GM19395 (cell line): ENCODE measurements at regions not wholly inside any gene's neighbourhood (a gene's known extent, or its start where the extent isn't known, plus 50 kb on each side); places are given as distances from the start of the nearest gene placed in this dataset.
"Not testable (repeated sequence)": the region's sequence is repeated elsewhere in the genome, so short reads cannot be mapped to it uniquely, and the experiment has no call there.

ENCODE experiments used
- ATAC-seq: cut with Tn5 transposase; IDR thresholded peaks from one replicate; pipeline ENCODE4 v1.9.1; 2021; ENCODE audit warnings: mild to moderate bottlenecking, moderate library complexity; ENCODE audit not compliant: unreplicated experiment

DNA sequence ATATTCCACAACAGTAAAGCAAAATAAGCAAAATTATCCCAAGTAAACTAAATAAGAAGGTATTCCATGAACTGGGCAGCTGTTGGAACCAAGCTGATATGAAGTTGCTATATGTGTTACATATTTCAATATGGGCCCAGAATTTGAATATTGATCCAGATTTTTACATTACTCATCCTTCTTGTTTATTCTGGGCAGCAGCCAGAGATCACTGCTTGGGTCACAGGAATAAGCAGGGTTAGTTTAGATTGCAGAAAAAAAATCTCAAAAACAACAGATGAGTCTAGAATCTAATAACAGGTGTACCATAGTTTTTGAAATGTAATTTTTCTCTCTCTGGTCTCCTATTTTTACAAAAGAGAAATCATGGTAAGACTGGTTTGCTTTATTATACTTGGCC lies 171.5 kb upstream of the NAMPT start:
- ATAC-seq, result no peak

DNA sequence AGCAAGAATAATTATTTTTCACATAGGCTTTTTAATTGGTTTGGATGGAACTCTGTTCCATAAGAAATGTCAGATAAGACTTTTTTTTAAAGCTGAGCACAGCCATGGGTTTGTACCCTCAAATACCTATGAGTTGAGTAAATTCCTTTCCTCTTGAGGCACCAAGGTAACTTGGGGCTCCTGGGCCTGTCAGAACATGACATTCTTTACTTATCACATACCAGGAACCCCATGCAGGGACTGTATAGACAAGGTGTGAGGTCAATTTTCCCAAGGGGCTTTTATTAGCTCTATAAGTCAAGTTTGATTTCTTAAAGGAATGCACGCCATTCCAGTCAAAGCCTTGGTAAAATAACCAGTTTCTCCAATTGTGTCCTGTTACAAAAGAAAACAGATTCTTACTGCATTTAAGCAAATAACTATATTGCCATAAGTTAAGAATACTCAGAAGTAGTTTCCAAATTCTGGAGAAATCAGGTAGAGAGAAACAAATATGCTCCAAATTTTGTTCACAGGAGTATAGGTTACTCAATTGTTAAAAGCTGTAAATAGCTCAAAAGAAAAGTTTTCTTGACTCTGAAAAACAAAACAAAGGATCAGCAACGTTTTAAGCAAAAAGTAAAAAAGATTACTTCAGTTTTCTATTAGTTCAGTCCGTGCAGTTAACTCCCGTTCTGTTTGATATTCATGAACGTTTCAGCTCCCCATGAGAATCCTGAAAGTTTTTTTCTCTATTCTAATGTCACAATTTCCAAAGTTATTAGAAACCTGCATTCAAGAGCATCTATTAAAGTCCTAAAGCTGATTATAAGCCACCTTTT lies 167.5 kb upstream of the NAMPT start:
- no peak for ATAC-seq

- ATAC-seq, result no peak
Measured at GRCh38 chr7:106451171-106451570, 166.4 kb upstream of the NAMPT start.

DNA sequence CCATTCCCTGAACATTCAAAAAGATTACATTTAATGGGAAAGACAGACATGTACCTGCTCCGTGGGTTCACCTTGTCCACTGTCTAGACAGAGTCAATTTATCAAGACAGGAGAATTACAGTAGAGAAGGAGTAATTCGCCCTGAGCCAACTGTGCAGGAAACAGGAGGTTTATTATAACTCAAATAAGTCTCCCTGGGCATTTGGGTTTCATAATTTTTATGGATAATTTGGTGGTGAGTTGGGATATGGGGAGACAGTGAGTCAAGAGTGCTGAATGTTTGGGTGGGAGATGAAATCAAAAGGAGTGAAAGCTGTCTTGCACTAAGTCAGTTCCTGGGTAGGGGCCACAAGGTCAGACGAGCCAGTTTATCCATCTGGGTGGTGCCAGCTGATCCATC lies 165.9 kb upstream of the NAMPT start:
- ATAC-seq, result no peak

- ATAC-seq, result no peak
Measured at GRCh38 chr7:106448992-106449859, 164.4 kb upstream of the NAMPT start.

DNA sequence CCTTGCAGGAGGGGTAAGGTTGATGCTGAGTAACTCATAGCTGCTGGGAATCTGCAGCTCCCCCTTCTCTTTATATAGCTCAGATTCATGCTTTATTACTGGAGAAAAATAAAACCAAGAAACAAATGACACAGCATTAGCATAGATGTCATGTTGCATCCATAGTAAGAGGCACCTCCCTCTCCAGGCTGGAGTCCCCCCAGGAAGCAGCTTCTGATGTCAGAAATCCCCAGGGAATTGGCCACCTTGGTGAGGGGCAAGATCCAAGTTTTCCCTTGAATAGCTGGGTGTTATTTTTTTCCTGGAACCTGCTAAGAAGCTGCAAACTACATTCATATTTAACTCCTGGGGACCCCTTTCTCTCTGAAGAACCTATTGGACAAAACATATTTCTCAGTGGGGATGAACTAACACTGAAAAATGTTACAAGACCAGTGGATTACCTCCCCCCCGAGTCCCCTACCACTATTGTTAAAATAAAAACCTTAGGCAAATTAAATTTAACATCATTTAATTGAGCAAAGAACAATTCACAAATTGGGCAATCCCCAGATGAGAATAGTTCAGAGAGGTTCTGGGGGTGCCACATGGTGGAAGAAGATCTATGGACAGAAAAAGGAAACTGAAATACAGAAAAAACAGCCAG lies 163.7 kb upstream of the NAMPT start:
- ATAC-seq, result no peak

DNA sequence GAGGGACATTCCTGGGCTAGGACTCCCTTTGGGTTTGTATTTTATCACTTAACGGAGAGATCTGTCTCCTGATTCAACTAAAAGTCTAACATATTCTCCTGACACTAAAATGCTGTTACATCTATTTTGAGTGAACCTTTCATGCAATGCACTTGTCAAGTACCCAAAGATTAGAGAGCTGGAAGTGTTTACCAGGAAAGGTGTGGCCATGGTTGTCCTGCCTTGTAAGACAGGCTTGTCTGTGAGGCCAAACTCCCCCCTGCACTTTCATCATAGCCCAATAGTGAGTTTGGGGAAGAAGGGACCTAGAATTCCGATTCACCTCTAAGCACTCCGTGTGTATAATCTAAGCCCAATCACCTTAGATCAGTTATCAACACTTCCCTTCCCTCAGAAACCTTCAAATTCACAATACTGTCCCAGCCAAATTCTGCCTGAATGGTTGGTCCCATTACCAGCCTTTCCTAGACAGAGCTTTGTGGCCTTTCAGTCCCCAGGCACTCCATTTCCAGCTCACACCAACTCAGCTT lies 162.6 kb upstream of the NAMPT start:
- ATAC-seq, result no peak

DNA sequence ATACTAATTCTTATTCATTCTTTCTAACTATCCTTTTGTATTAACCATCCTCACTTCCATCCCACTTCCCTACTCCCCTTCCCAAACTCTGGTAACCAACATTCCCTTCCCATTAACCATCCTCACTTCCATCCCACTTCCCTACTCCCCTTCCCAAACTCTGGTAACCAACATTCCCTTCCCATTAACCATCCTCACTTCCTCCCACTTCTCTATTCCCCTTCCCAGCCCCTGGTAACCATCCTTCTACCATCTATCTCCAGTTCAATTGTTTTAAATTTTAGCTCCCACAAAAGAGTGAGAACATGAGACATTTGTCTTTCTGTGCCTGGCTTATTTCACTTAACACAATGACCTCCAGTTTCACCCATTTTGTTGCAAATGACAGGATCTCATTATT lies 160.6 kb upstream of the NAMPT start:
- not testable (repeated sequence) for ATAC-seq

DNA sequence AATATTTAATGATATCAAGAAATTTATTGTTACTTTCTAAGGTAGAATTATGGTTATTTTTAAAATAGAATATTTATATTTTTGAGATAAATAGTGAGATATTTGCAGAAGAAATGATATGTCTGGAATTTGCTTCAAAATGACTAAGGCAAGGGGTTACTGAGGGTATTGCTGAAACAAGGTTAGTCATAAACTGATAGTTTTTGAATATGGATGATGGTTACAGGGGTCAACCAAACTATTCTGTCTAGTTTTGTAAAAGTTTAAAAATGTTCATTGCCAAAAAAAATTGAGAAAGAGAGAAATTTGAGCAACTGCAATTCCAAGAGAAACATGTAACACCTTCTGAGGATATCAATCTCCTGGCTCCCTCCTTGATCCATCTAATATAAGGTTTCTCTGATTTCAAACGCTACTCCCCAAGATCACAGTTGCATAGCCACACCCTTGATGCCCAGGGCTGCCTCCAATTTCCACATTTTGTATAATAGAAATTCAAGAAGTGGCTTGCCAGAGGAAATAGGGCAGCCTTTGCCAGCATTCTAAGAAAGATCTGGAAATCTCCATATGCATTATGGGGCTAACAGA lies 159.4 kb upstream of the NAMPT start:
- ATAC-seq, result no peak

DNA sequence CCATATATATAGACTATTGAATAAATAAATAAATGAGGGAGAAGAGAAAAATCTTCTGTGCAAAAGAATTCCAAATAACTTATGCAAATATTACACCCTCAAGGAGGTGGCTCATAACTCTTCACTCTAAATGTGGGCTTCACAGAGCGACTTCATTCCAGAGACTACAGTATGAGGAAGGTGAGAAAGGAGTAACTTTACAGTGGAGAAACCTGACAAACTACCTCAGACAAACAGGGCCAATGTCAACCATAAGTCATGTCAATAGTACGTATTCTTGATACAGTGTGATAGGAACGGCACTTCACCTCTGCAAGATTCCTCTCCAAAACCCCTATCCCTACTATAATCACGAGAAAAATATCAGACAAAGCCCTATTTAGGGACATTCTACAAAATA lies 158.4 kb upstream of the NAMPT start:
- ATAC-seq, result no peak

DNA sequence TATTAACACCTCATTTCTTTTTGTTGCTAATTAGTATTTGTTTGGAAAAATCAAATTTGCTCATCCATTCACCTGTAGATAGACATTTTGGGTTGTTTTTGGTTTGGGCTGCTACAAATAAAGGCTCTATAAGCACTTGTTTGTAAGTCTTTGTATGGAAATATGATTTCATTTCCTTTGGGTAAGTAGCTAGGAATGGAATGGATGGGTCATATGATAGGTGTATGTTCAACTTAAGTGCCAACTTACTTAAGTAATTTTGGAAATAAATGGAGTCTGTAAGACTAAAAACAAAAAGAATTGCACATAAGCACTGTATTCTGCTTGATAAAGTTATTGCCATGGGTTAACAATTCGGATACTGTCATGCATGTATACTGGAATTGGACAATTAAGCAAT lies 157.7 kb upstream of the NAMPT start:
- ATAC-seq, result no peak

- ATAC-seq, result not testable (repeated sequence)
Measured at GRCh38 chr7:106441343-106441742, 156.6 kb upstream of the NAMPT start.

DNA sequence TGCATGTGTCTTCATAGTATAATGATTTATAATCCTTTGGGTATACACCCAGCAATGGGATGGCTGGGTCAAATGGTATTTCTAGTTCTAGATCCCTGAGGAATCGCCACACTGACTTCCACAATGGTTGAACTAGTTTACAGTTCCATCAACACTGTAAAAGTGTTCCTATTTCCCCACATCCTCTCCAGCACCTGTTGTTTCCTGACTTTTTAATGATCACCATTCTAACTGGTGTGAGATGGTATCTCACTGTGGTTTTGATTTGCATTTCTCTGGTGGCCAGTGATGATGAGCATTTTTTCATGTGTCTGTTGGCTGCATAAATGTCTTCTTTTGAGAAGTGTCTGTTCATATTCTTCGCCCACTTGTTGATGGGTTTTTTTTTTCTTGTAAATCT lies 152.2 kb upstream of the NAMPT start:
- ATAC-seq, result not testable (repeated sequence)

GRCh38 chr7:106433377-106433776 lies 148.6 kb upstream of the NAMPT start:
- no peak for ATAC-seq

DNA sequence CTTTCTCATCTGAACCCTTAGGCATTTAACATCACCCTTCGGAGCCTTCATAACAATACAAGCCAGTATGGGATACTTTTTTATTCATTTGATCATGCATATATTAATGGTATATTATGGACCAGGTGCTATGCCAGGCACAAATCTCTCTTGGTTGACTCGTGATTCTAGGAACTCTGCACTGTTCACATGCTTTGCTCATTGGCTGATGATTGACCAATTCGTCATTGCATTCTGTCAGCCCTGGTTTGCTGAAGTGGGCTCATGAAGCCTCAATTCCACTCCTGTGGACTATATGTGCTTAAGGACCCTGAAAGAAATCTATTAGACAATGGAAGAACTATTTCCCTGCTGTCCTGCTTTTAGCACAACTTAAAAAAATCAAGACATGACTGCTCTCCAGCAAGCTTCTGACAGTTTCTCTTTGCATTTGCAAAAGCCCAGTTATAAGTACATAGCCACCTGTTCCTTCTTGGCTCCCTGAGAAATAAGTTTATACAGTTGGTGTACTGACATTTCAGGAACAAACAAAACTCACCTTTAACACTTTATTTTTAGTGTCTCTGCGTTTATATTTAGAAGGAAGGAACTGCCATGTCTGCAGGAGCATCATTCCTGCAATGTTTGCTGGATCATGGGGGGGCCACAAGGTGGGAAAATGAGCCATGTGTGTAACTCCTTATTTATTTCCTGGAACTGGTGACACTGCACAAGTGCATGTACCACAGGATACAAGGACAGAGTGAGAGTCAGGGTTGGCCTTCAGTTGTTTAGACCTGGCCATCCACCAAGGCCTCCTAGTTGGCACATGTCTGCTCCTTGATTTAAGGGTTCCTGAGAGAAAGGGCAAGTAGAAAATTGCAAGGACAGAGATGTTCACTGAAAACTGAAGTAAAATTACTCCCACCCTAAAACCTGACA lies 146.0 kb upstream of the NAMPT start:
- no peak for ATAC-seq

- ATAC-seq, result no peak
Measured at GRCh38 chr7:106430103-106430502, 145.3 kb upstream of the NAMPT start.

DNA sequence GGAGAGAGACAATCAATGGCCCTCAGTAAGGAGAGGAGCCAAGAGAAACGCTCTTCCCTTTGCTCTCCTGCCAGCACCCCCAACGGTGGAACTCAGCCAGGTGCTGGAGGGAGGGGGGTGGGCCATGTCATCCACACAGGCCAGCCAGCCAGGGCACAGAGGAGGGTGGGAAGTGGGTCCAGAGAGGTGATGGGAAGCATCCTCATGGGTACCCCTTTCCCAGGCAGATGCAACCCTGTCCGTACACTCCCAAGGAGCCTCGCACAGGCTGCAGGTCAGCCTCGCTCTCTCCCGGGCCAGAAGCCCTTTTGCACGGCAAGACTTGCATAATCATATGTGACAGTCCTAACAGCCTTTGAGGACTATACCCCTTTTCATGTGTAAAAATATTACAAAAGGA lies 142.0 kb upstream of the NAMPT start:
- ATAC-seq, result no peak

- ATAC-seq, result peak; percentile 93
Measured at GRCh38 chr7:106425017-106425719, 140.4 kb upstream of the NAMPT start.

GRCh38 chr7:106424476-106425016 lies 139.8 kb upstream of the NAMPT start:
- ATAC-seq, result peak; percentile 16
